ENCODE measurements at regions not wholly inside any gene's neighbourhood (a gene's known extent, or its start where the extent isn't known, plus 50 kb on each side); places are given as distances from the start of the nearest gene placed in this dataset.

DNA sequence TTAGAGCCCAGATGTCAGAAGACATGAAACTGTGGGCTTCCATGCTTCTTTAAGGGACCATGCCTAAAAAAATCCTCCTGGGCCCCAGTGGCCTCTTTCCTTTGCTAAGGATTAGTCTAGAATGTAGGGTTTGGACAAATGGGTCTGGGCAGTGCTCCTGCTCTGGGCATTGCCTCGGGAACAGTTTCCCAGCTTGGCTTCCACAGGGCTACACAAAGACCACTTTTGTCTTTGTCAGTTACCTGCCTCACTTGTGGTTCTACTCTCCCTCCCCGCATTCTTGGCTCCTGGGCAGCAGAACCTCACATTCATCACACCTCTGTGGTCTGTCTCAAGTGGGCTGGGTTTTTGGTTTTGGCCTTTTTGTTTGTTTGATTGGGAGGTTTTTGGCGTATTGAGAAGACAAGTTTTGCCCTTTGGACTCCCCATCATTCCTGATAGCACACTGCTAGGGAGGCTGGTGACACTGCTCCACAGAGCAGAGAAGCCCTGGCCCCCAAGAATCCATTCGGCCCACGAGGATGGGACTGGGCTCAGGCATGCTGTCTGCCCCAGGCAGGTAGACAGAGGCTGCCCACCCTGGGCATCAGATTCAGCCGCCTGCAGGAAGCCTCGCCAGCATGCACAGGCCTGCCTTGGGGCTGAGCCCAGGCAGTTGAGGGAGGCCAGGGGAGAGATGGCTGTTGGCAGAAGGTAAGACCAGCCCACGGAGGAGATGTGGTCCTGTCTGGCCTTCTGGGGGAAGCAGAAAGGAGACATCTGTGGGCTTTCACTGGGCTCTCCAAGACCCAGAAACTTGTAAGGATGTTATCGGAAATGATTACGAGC, 343.7 kb downstream of the WDR11 start:
- H3K36me3 ChIP-seq: no peaks in the 10 kb centered on the region
- H3K9me3 ChIP-seq (replicated peaks): no peaks in the 10 kb centered on the region; the same call in 1 of the 2 replicates
- DNase-seq (ENCODE audit: low read depth in 1 of 2, low spot score in 2 of 2): no peak
- H3K27me3 ChIP-seq (replicated peaks): no peaks in the 10 kb centered on the region
- H3K27ac ChIP-seq: no peak overlapping the region
- no peak overlapping the region for H3K4me3 ChIP-seq
- H3K4me1 ChIP-seq (replicated peaks): no peaks in the 10 kb centered on the region

DNA sequence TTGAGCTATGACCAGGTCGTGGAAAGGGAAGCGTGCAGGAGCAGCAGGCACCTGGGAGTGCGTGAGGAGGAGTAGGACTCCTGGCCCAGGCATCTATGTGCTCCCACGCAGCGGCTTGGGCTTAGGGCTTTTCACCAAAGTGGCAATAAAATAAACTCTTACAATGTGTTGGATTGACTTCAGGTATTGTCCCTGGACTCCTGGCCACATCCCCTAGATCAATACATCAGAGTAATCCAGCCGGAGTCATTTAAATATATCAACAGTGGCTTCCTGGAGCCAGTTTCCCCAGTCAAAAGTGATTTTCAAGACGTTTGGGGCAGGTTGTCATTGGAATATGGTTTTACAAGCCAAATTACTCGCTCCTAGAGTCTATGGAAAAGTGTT, 344.4 kb downstream of the WDR11 start:
- H3K27ac ChIP-seq: no peak overlapping the region
- no peaks in the 10 kb centered on the region for H3K4me1 ChIP-seq (replicated peaks)
- DNase-seq (ENCODE audit: low read depth in 1 of 2, low spot score in 2 of 2): no peak

DNA sequence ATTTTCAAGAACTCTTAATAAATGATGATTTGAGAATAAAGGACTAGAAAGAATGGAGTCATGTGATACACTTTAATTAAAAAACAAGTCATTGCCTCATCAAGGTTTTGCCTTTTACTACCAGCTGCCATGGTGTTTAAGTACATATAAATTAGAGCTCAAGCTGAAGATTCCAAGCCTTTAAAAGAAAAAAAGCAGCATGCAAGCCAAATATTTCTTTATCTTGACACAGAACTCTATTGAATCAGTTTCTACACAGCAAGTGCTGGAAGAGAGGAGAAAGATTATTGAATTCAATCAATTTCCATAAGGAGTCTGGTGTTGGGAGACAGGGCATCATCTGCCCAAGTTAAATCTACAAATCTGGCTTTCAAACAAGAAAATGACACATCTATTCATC, 347.9 kb downstream of the WDR11 start:
- Histone ChIP-seq H3K27me3 (replicated peaks) (no peaks in the 10 kb centered on the region), H3K4me1 (replicated peaks) (no peaks in the 10 kb centered on the region), H3K36me3 (no peaks in the 10 kb centered on the region), H3K27ac (no peak overlapping the region), H3K4me3 (no peak overlapping the region), H3K9me3 (replicated peaks) (no peaks in the 10 kb centered on the region; the same call in 1 of the 2 replicates)
- DNase-seq (ENCODE audit: low read depth in 1 of 2, low spot score in 2 of 2): no peak

More for the DNA sequence above, 344.4 kb downstream of the WDR11 start:
- H3K27me3 ChIP-seq (replicated peaks): no peaks in the 10 kb centered on the region
- no peaks in the 10 kb centered on the region; the same call in 1 of the 2 replicates for H3K9me3 ChIP-seq (replicated peaks)
- no peaks in the 10 kb centered on the region for H3K36me3 ChIP-seq
- H3K4me3 ChIP-seq: no peak overlapping the region

DNA sequence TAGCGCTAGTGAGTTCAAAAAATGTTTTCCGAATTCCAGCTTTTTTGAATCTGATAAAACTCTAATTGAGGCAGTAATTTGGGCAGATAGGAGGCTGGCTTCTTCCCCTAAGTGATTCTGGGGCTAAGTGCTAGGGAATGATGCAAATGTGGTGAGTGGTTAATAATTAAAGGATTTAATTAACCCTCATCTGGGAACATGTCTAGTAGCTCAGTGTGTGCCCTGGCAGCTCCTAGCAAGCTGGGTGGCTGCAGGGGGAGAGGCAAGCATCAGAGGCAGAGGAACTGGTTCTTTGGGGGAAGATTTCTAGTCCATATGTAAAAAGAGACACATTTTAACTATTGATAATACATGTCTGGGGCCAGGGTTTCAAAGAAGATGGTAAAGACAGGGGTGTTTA, 354.5 kb downstream of the WDR11 start:
- no peaks in the 10 kb centered on the region for H3K36me3 ChIP-seq
- H3K4me3 ChIP-seq: no peak overlapping the region
- DNase-seq (ENCODE audit: low read depth in 1 of 2, low spot score in 2 of 2): no peak
- H3K27me3 ChIP-seq (replicated peaks): no peaks in the 10 kb centered on the region
- peaks cover 2% of the 10 kb centered on the region; the same call in 1 of the 2 replicates for H3K9me3 ChIP-seq (replicated peaks)
- H3K27ac ChIP-seq: no peak overlapping the region
- peaks cover 20% of the 10 kb centered on the region for H3K4me1 ChIP-seq (replicated peaks)

DNA sequence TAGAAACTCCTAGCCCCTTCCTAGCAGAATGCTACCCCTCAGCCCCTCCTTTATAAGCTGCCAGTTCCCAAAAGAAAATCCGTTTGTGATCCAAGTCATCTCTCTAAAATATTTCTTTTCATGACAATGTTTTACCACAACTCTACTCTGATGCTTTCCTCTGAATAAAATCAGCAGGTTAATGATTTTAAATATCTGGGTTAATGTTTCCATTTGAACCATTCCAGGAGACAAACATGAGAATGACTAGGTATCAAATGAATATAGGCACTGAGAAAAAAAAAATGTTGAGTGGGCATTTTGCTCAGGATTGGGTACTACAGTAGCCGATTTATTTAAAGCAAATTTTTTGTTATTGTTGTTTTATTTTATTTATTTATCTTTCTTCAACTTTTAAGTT, 360.3 kb downstream of the WDR11 start:
- Histone ChIP-seq H3K9me3 (replicated peaks) (no peaks in the 10 kb centered on the region; the same call in 1 of the 2 replicates), H3K4me1 (replicated peaks) (peaks cover 31% of the 10 kb centered on the region), H3K27me3 (replicated peaks) (no peaks in the 10 kb centered on the region), H3K4me3 (no peak overlapping the region), H3K27ac (no peak overlapping the region), H3K36me3 (no peaks in the 10 kb centered on the region)
- DNase-seq (ENCODE audit: low read depth in 1 of 2, low spot score in 2 of 2): no peak

DNA sequence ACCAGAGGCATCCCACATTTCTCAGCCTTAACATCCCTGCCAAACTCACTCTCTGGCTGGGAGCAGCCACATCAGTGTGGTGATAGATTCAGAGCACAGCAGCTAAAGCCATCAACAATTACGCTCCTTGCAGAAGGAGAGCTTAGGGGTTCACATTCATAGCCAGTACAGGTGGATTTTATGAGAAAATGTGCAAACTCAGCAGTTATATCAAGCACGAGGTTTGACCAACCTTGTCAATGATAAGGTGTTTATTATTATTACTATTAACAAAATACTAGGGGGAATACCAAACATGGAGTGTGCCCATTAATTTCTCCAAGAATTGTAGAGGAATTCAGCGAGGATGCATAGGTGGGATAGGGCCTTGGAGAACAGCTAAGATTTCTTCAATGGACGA, 362.3 kb downstream of the WDR11 start:
- Histone ChIP-seq H3K4me3 (no peak overlapping the region), H3K27ac (no peak overlapping the region), H3K27me3 (replicated peaks) (no peaks in the 10 kb centered on the region), H3K9me3 (replicated peaks) (no peaks in the 10 kb centered on the region; the same call in 1 of the 2 replicates), H3K4me1 (replicated peaks) (peaks cover 24% of the 10 kb centered on the region), H3K36me3 (no peaks in the 10 kb centered on the region)
- no peak for DNase-seq (ENCODE audit: low read depth in 1 of 2, low spot score in 2 of 2)

DNA sequence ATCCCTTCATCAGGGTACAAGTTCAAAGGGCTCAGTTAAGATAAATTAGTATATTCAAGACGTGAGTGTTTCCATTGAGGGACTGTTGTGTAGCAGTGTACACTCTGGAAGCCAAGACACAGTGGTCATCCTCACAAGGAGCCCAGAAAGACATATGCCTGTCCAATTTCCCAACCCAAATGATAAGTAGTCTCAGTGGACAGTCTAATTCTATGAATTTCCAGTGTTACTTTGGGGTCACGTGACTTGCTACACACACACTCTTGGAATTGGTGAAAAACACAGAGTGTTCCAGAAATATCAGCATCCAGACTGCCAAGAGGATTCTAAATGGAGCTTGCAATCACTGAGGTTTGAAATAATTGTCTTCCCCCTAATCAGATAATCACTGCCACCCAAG, 365.1 kb downstream of the WDR11 start:
- Histone ChIP-seq H3K4me1 (replicated peaks) (peaks cover 16% of the 10 kb centered on the region), H3K27ac (peak overlapping the region; percentile 67), H3K36me3 (no peaks in the 10 kb centered on the region), H3K27me3 (replicated peaks) (no peaks in the 10 kb centered on the region), H3K9me3 (replicated peaks) (no peaks in the 10 kb centered on the region; the same call in 1 of the 2 replicates), H3K4me3 (no peak overlapping the region)
- no peak for DNase-seq (ENCODE audit: low read depth in 1 of 2, low spot score in 2 of 2)

DNA sequence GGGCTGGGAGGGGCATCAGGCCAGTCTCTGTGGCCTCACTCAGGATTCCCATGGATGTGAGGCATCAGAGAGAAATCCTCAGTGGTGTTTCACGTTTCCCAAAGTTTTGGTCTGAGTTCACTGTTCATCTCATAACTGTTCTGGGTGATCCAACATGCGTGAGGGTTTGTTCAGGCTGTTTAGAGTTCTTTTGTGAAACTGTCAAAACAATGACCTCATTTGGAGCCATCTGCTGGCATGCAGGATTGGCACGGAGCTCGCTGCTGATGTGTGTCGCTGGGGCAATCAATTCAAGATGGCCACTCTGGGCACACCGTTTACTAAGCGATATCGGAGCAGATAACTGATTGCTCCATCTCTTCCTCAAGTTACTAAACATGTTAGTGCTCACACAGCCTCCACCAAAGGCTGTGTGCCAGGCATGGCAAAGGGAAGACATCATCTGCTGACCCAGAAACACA, 365.6 kb downstream of the WDR11 start:
- peak; percentile 56 to 81 for DNase-seq (ENCODE audit: low read depth in 1 of 2, low spot score in 2 of 2)
- H3K27ac ChIP-seq: peak overlapping the region; percentile 67

DNA sequence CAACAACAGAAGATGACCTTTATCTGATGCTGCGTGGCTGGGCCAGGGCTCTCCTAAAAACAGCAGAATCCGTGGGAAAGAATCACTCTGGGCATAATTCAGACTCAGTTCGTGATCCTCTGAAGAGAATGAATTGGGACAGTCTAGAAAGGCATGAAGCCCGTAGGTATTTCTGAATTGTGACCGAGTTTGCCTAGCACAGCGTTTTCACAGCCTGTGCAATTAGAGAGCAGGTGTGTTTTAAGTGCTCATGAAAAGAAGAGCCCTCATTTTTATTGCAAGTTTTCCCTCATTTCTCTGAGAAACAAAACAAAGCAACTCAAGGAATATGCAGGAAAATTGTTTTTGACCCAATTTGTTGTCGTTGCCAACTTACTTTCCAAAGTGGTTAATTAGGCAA, 366.2 kb downstream of the WDR11 start:
- Histone ChIP-seq H3K9me3 (replicated peaks) (no peaks in the 10 kb centered on the region; the same call in 1 of the 2 replicates), H3K27ac (peak overlapping the region; percentile 52), H3K36me3 (no peaks in the 10 kb centered on the region), H3K4me3 (no peak overlapping the region), H3K27me3 (replicated peaks) (no peaks in the 10 kb centered on the region), H3K4me1 (replicated peaks) (peaks cover 16% of the 10 kb centered on the region)
- no peak for DNase-seq (ENCODE audit: low read depth in 1 of 2, low spot score in 2 of 2)

More for the DNA sequence above, 365.6 kb downstream of the WDR11 start:
- no peaks in the 10 kb centered on the region for H3K27me3 ChIP-seq (replicated peaks)
- no peak overlapping the region for H3K4me3 ChIP-seq
- H3K36me3 ChIP-seq: no peaks in the 10 kb centered on the region
- H3K9me3 ChIP-seq (replicated peaks): no peaks in the 10 kb centered on the region; the same call in 1 of the 2 replicates
- H3K4me1 ChIP-seq (replicated peaks): peaks cover 16% of the 10 kb centered on the region

DNA sequence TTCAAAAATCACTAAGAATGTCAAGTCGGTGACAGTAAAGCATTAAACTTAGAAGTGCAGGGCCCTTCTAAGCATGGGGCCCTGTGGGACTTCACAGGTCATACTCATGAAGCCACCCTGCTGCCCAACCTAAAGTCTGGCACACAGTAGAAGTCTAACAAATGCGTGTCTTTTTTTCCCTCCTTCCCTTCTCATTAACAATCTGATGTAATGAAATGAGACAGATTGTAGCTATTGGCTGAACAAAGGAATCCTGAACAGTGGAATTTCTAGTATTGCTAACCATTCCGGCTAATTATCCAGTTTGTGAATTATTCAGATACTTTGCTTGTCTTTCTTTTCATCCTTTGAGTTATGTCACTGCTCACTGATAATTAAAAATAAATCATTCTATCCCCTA, 369.9 kb downstream of the WDR11 start:
- Histone ChIP-seq H3K4me1 (replicated peaks) (peaks cover 9% of the 10 kb centered on the region), H3K4me3 (no peak overlapping the region), H3K36me3 (no peaks in the 10 kb centered on the region), H3K27me3 (replicated peaks) (no peaks in the 10 kb centered on the region), H3K9me3 (replicated peaks) (peaks cover 5% of the 10 kb centered on the region; the same call in 1 of the 2 replicates), H3K27ac (no peak overlapping the region)
- no peak for DNase-seq (ENCODE audit: low read depth in 1 of 2, low spot score in 2 of 2)

DNA sequence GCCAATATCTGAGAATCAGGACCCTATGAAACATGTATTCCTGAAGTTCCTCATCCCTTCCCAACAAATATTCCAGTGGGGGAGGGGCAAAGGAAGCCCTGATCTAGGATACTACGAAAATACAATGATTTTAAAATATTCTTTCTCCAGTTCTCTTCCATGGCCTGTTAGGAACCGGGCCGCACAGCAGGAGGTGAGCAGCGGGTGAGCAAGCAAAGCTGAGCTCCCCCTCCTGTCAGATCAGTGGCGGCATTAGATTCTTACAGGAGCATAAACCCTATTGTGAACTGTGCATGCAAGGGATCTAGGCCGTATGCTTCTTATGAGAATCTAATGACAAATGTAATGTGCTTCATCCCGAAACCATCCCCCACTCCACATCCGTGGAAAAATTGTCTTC, 370.8 kb downstream of the WDR11 start:
- DNase-seq (ENCODE audit: low read depth in 1 of 2, low spot score in 2 of 2): no peak
- no peak overlapping the region for H3K4me3 ChIP-seq
- H3K27ac ChIP-seq: no peak overlapping the region
- H3K36me3 ChIP-seq: no peaks in the 10 kb centered on the region
- peaks cover 5% of the 10 kb centered on the region; the same call in 1 of the 2 replicates for H3K9me3 ChIP-seq (replicated peaks)
- H3K4me1 ChIP-seq (replicated peaks): peaks cover 3% of the 10 kb centered on the region
- H3K27me3 ChIP-seq (replicated peaks): no peaks in the 10 kb centered on the region

DNA sequence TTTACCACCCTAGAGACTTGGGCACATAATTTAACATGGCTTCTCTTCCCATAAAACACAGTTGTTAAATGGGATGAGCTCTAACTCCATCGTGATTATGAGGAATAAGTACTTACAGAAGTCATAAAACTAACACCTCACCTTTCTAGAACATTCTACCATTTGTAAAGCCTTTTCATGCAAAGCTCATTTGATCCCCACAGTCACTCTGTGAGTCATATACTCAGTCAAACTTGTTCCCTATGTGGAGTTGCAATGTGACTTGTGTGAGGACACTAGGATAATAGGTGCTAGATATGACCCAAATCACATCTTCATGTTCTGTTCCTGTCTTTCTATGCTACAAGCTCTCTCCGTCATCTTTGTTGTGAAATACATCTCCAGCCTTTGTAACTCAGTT, 371.7 kb downstream of the WDR11 start:
- Histone ChIP-seq H3K4me1 (replicated peaks) (no peaks in the 10 kb centered on the region), H3K27me3 (replicated peaks) (no peaks in the 10 kb centered on the region), H3K27ac (no peak overlapping the region), H3K9me3 (replicated peaks) (peaks cover 5% of the 10 kb centered on the region; the same call in 1 of the 2 replicates), H3K36me3 (no peaks in the 10 kb centered on the region), H3K4me3 (no peak overlapping the region)
- no peak for DNase-seq (ENCODE audit: low read depth in 1 of 2, low spot score in 2 of 2)

DNA sequence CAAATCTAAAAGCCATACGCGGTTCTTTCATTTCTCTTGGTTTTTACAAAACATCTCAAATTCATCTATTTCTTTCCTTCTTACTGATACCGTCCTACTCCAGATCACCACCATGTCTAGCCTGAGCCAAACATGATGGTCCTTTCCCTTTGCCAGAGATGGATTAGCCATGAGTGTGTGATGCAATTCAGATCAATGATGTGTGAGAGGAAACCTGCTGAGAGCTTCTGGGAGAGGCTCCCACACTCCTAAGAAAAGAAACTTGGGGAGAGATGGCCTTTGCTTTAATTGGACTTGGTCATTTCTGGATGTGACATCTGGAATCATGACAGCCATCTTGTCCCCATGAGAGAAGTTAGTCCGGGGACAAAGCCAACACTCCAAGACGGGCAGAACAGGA, 367.2 kb downstream of the FGFR2 start:
- 0 out of 2 replicates have a peak, but pooled peaks cover 3% of the 10 kb centered on the region for H3K9me3 ChIP-seq (replicated peaks)

DNA sequence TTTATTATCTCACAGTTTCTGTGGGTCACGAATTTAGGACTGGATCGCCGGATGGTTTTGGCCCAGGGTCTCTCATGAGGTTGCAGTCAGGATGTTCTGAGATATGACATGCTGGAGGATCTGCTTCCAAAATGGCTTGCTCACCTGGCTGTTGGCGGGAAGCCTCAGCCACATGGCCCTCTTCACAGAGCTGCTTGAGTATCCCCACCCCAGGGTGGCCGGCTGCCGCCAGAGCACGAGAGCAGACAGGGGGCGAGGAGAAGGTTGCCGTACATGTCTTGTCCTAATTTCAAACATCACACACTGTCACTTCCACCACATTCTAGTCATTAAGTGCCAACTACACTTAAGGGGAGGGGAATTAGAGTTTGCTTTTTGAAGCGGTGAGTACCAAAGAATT, 365.8 kb downstream of the FGFR2 start:
- H3K27me3 ChIP-seq (replicated peaks): no peaks in the 10 kb centered on the region

More for the DNA sequence above, 367.2 kb downstream of the FGFR2 start:
- H3K36me3 ChIP-seq: no peaks in the 10 kb centered on the region
- no peaks in the 10 kb centered on the region for H3K27me3 ChIP-seq (replicated peaks)
- no peak overlapping the region for H3K27ac ChIP-seq
- H3K4me3 ChIP-seq: no peak overlapping the region
- H3K4me1 ChIP-seq (replicated peaks): no peaks in the 10 kb centered on the region
- DNase-seq (ENCODE audit: low read depth in 1 of 2, low spot score in 2 of 2): no peak

More for the DNA sequence above, 365.8 kb downstream of the FGFR2 start:
- H3K4me3 ChIP-seq: no peak overlapping the region
- 0 out of 2 replicates have a peak, but pooled peaks cover 6% of the 10 kb centered on the region for H3K9me3 ChIP-seq (replicated peaks)
- no peak overlapping the region for H3K27ac ChIP-seq
- no peaks in the 10 kb centered on the region for H3K4me1 ChIP-seq (replicated peaks)
- DNase-seq (ENCODE audit: low read depth in 1 of 2, low spot score in 2 of 2): no peak
- H3K36me3 ChIP-seq: no peaks in the 10 kb centered on the region

Data from SJSA1 (cell line).